IPS-NIHi11 (cell line): ENCODE measurements at regions not wholly inside any gene's neighbourhood (a gene's known extent, or its start where the extent isn't known, plus 50 kb on each side); places are given as distances from the start of the nearest gene placed in this dataset.
"Not testable (repeated sequence)": the region's sequence is repeated elsewhere in the genome, so short reads cannot be mapped to it uniquely, and the experiment has no call there.

ENCODE experiments used
- DNase-seq: peaks from one replicate; pipeline ENCODE4 v3.0.0; 2012; ENCODE audit warnings: mixed read lengths, low spot score

DNA sequence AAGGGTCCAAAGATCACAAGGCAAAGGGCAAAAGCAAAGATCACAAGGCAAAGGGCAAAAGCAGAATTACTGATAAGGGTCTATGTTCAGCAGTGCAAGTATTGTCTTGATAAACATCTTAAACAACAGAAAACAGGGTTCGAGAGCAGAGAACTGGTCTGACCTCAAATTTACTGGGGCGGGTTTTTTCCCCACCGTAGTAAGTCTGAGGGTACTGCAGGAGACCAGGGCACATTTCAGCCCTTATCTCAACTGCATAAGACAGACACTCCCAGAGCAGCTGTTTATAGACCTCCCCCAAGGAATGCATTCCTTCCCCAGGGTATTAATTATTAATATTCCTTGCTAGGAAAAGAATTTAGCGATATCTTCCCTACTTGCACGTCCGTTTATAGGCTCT, 61.3 kb downstream of the ZNF860 start:
- not testable (repeated sequence) for DNase-seq

DNA sequence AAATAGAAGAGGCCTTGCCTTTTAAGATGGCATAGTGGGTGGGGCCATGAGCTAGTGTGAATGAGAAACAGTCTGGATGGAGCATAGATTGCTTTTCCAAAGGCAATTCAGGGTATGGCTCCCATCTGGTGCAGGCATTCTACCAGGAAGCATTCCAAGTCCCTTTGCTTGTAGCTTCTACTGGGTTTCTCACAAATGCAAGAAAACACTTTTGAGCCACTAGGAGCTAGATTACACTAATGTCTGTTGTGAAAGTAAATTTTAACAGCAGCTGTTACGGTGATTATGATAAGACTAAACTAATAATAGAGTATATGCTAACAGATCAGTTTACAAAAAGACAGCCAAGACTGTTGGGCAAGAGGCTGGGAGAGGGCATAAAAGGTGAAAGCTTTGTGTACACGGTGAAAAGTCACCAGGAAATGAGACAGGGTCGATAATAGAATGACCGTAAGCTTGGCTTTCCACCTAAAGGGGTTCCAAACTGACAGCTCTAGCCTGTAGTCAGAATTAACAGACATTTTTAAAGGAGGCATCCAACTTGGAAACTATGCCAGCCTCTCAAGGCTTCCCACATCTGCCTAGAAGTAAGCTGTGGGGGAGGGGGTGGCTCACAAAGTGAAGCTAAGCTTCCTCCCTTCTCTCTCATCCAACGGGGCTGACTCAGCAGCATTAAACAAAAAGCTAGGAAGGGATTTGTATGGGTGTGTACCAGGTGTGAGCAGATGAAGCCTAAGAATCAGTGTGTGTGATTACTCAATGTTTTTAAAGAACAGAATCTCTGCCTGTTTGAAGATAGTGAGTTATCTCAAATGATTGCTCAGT, 61.1 kb upstream of the GPD1L start:
- DNase-seq, result peak; percentile 25

- DNase-seq, result no peak
Measured at GRCh38 chr3:32046102-32046501, 60.3 kb upstream of the GPD1L start.

GRCh38 chr3:32048487-32049182, 57.8 kb upstream of the GPD1L start:
- DNase-seq, result no peak

- no peak for DNase-seq
Measured at GRCh38 chr3:32049916-32050315, 56.5 kb upstream of the GPD1L start.

DNA sequence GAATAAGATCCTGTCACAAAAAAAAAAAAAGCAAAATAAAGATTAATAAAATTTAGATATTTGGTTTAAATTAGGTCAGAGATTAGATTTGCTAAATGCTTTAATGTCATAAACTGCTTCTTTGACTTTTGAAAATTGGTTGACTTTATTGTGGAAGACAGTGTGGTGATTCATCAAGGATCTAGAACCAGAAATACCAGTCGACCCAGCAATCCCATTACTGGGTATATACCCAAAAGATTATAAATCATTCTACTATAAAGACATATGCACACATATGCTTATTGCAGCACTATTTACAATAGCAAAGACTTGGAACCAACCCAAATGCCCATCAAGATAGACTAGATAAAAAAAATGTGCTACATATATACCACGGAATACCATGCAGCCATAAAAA, 54.2 kb upstream of the GPD1L start:
- not testable (repeated sequence) for DNase-seq

DNA sequence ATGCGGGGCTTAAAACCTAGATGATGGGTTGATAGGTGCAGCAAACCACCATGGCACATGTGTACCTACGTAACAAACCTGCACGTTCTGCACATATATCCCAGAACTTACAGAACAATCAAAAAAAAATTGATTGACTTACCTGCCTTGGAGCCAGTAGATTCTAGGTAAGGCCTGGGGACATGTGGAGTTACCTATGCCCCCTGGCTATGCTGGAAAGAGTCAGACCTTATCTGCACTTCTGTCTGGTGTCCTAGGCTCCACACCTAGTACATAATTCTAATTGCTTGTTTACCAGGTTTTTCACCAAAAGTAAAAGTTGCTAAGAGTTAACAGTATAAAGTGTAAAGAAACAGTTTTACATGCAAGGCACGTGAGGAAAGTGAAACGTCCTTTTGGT, 53.6 kb upstream of the GPD1L start:
- not testable (repeated sequence) for DNase-seq

DNA sequence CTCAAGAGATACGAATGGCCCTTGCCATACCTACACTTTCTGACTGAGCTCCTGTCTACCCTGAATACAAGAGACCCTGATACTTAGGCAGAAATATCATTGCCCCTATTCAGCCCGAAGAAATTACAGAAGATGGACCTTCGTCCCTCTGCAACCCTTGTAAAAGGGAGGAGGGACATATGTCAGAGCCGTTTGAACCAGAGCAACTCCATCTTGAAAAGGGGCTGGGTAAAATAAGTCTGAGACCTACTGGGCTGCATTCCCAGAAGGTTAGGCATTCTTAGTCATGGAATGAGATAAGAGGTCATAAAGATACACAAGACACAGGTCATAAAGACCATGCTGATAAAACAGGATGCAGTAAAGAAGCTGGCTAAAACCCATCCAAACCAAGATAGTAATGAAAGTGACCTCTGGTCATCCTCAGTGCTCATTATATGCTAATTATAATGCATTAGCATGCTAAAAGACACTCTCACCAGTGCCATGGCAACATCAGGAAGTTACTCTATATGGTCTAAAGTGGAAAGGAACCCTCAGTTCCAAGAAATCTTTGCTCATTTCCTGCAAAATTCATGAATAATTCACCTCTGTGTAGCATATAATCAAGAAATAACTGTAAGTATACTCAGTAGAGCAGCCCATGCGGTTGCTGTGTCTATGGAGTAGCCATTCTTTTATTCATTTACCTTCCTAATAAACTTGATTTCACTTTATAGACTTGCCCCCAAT, 49.7 kb upstream of the GPD1L start:
- no peak for DNase-seq
